GM23338 (cell line): ENCODE measurements at regions not wholly inside any gene's neighbourhood (a gene's known extent, or its start where the extent isn't known, plus 50 kb on each side); places are given as distances from the start of the nearest gene placed in this dataset.

Source experiments
- ATAC-seq: fragments of 200-7000 bp; cut with Tn5 transposase; 3 replicates; pipeline ENCODE4 v1.9.1; 2020
- DNase-seq: peaks from one replicate; pipeline ENCODE4 v3.0.0-alpha.2; 2015; ENCODE audit warnings: low spot score
- H2AFZ ChIP-seq: fragments of 200-600 bp; sonication (generic); 2 replicates; pipeline ENCODE4 v1.8.0; 2016; ENCODE audit warnings: antibody characterized with exemption, mild to moderate bottlenecking, moderate library complexity
- H3F3A ChIP-seq: fragments of 200-600 bp; sonication (generic); replicated peaks from 2 replicates; pipeline ENCODE4 v1.8.0; 2017; ENCODE audit warnings: antibody characterized with exemption, mixed run types, low read depth
- H3K27ac ChIP-seq: fragments of 200-600 bp; sonication (generic); 2 replicates; pipeline ENCODE4 v1.6.1; 2016; ENCODE audit warnings: low read depth
- H3K27me3 ChIP-seq: fragments of 200-600 bp; sonication (generic); 2 replicates; pipeline ENCODE4 v1.8.0; 2016; ENCODE audit warnings: mild to moderate bottlenecking, mixed run types, moderate library complexity; ENCODE audit not compliant: insufficient read depth
- H3K36me3 ChIP-seq: fragments of 200-600 bp; sonication (generic); 2 replicates; pipeline ENCODE4 v1.8.0; 2016; ENCODE audit warnings: mild to moderate bottlenecking; ENCODE audit not compliant: insufficient read depth
- H3K4me1 ChIP-seq: fragments of 200-600 bp; sonication (generic); 2 replicates; pipeline ENCODE4 v1.8.0; 2016; ENCODE audit warnings: mild to moderate bottlenecking, moderate library complexity; ENCODE audit not compliant: insufficient read depth
- H3K4me2 ChIP-seq: fragments of 200-600 bp; sonication (generic); 2 replicates; pipeline ENCODE4 v1.7.1; 2017; ENCODE audit warnings: mixed run types
- H3K4me3 ChIP-seq: fragments of 200-600 bp; sonication (generic); 2 replicates; pipeline ENCODE4 v1.6.1; 2016; ENCODE audit warnings: mixed run types
- H3K79me2 ChIP-seq: fragments of 200-600 bp; sonication (generic); replicated peaks from 2 replicates; pipeline ENCODE4 v1.8.0; 2017; ENCODE audit warnings: mild to moderate bottlenecking; ENCODE audit not compliant: insufficient read depth
- H3K9me2 ChIP-seq: fragments of 200-600 bp; sonication (generic); 2 replicates; pipeline ENCODE4 v1.8.0; 2017; ENCODE audit not compliant: insufficient read depth
- H4K20me1 ChIP-seq: fragments of 200-600 bp; sonication (generic); replicated peaks from 2 replicates; pipeline ENCODE4 v1.8.0; 2017; ENCODE audit warnings: mild to moderate bottlenecking; ENCODE audit not compliant: insufficient read depth
- H3K27ac Mint-ChIP-seq: 2 replicates; pipeline ENCODE4 v1.8.0; 2020; ENCODE audit warnings: inconsistent platforms, mild to moderate bottlenecking, moderate library complexity, mixed read lengths
- H3K27me3 Mint-ChIP-seq: 3 replicates; pipeline ENCODE4 v1.8.0; 2022; ENCODE audit warnings: low read depth, mild to moderate bottlenecking, moderate library complexity, mixed read lengths, inconsistent platforms; ENCODE audit not compliant: insufficient read depth, poor library complexity
- H3K36me3 Mint-ChIP-seq: 3 replicates; pipeline ENCODE4 v1.8.0; 2021; ENCODE audit warnings: low read depth, mild to moderate bottlenecking, inconsistent platforms, moderate library complexity, mixed read lengths
- H3K4me1 Mint-ChIP-seq: 3 replicates; pipeline ENCODE4 v1.8.0; 2020; ENCODE audit warnings: mild to moderate bottlenecking, inconsistent platforms, mixed read lengths
- H3K4me3 Mint-ChIP-seq: 3 replicates; pipeline ENCODE4 v1.8.0; 2021; ENCODE audit warnings: moderate library complexity, mild to moderate bottlenecking, inconsistent platforms, mixed read lengths
- H3K9me3 Mint-ChIP-seq: 3 replicates; pipeline ENCODE4 v1.8.0; 2020; ENCODE audit warnings: moderate library complexity, mild to moderate bottlenecking, inconsistent platforms, mixed read lengths
- CREB1 ChIP-seq: fragments of 250-450 bp; sonication (Bioruptor Pico); IDR thresholded peaks from 2 replicates; pipeline ENCODE4 v1.5.0; 2020; ENCODE audit warnings: low read depth, mild to moderate bottlenecking, moderate library complexity
- CTCF ChIP-seq, 2 experiments: fragments of 200-600 bp in 1 of 2; sonication (generic) in 1 of 2; conservative IDR thresholded peaks; 2 replicates each; pipeline versions ENCODE4 v1.5.1 to v1.6.1; 2016 to 2017; ENCODE audit warnings: antibody characterized with exemption in 2 of 2, low read depth in 2 of 2, mild to moderate bottlenecking in 2 of 2, moderate library complexity in 1 of 2
- EZH2phosphoT487 ChIP-seq: fragments of 200-600 bp; sonication (generic); IDR thresholded peaks from one replicate; pipeline ENCODE4 v1.8.1; 2018; ENCODE audit warnings: antibody characterized with exemption; ENCODE audit not compliant: unreplicated experiment
- JUNB ChIP-seq: IDR thresholded peaks from one replicate; pipeline ENCODE4 v1.6.1; 2016; ENCODE audit warnings: antibody characterized with exemption; ENCODE audit not compliant: unreplicated experiment
- NANOG ChIP-seq: IDR thresholded peaks from 2 replicates; pipeline ENCODE4 v1.6.1; 2016; ENCODE audit warnings: antibody characterized with exemption, borderline replicate concordance
- POLR2AphosphoS5 ChIP-seq: IDR thresholded peaks from 2 replicates; pipeline ENCODE4 v1.6.1; 2016; ENCODE audit warnings: antibody characterized with exemption, low read depth
- REST ChIP-seq: IDR thresholded peaks from one replicate; pipeline ENCODE4 v1.6.1; 2018; ENCODE audit warnings: antibody characterized with exemption; ENCODE audit not compliant: unreplicated experiment
- STAT1 ChIP-seq: IDR thresholded peaks from one replicate; pipeline ENCODE4 v1.6.1; 2016; ENCODE audit warnings: antibody characterized with exemption; ENCODE audit not compliant: unreplicated experiment
- ZNF331 ChIP-seq: fragments of 250-450 bp; sonication (Bioruptor Pico); IDR thresholded peaks from 2 replicates; pipeline ENCODE4 v1.5.0; 2020; ENCODE audit warnings: low read depth, mild to moderate bottlenecking, moderate library complexity
- ZNF462 ChIP-seq: fragments of 250-450 bp; sonication (Bioruptor Pico); IDR thresholded peaks from 2 replicates; pipeline ENCODE4 v1.5.0; 2020; ENCODE audit warnings: mild to moderate bottlenecking, moderate library complexity

- H3K36me3 ChIP-seq: no peaks in the 10 kb centered on the region
- no peaks in the 10 kb centered on the region for H3K36me3 Mint-ChIP-seq
- H3K27me3 Mint-ChIP-seq: peaks cover 4% of the 10 kb centered on the region
- no peaks in the 10 kb centered on the region for H4K20me1 ChIP-seq
- no peaks in the 10 kb centered on the region for H3F3A ChIP-seq
- TF ChIP-seq EZH2phosphoT487 (no peak), JUNB (no peak), CREB1 (CRISPR knock-in tag) (no peak), ZNF331 (no peak), POLR2AphosphoS5 (no peak), REST (no peak), STAT1 (no peak), CTCF (conservative IDR thresholded peaks at IDR 0.05; ENCODE audit: low read depth in 2 of 2) (no peak)
- H2AFZ ChIP-seq: no peak overlapping the region
- no peaks in the 10 kb centered on the region for H3K9me2 ChIP-seq
- no peaks in the 10 kb centered on the region for H3K9me3 Mint-ChIP-seq
- no peaks in the 10 kb centered on the region for H3K79me2 ChIP-seq
- no peak overlapping the region for H3K27ac Mint-ChIP-seq
- no peaks in the 10 kb centered on the region for H3K4me1 ChIP-seq
- H3K27ac ChIP-seq: no peak overlapping the region
- no peaks in the 10 kb centered on the region for H3K27me3 ChIP-seq
- H3K4me3 Mint-ChIP-seq: no peak overlapping the region
- no peak for DNase-seq
- no peak overlapping the region for H3K4me2 ChIP-seq
- H3K4me1 Mint-ChIP-seq: no peaks in the 10 kb centered on the region
- H3K4me3 ChIP-seq: no peak overlapping the region
- ATAC-seq: no peak
Observed at GRCh38 chr10:92763634-92764155, 73.9 kb downstream of the HHEX start.

- Histone ChIP-seq H3K4me1 (no peaks in the 10 kb centered on the region), H2AFZ (no peak overlapping the region), H3K9me2 (no peaks in the 10 kb centered on the region), H3K27ac (no peak overlapping the region), H3K4me3 (no peak overlapping the region), H3K79me2 (no peaks in the 10 kb centered on the region), H3K4me2 (no peak overlapping the region), H3K27me3 (no peaks in the 10 kb centered on the region), H3K36me3 (no peaks in the 10 kb centered on the region), H4K20me1 (no peaks in the 10 kb centered on the region), H3F3A (no peaks in the 10 kb centered on the region)
- no peaks in the 10 kb centered on the region for H3K36me3 Mint-ChIP-seq
- no peak overlapping the region for H3K27ac Mint-ChIP-seq
- H3K4me3 Mint-ChIP-seq: no peak overlapping the region
- H3K4me1 Mint-ChIP-seq: no peaks in the 10 kb centered on the region
- H3K9me3 Mint-ChIP-seq: no peaks in the 10 kb centered on the region
- peaks cover 3% of the 10 kb centered on the region for H3K27me3 Mint-ChIP-seq
- no peak for DNase-seq
- ATAC-seq: no peak
- no peak for TF ChIP-seq ZNF462
- TF ChIP-seq ZNF331: no peak
- TF ChIP-seq EZH2phosphoT487: no peak
- no peak for TF ChIP-seq NANOG
Observed at GRCh38 chr10:92766451-92766850, 76.7 kb downstream of the HHEX start.
